Gastrocnemius medialis (tissue), 4 donors: ENCODE measurements at regions not wholly inside any gene's neighbourhood (a gene's known extent, or its start where the extent isn't known, plus 50 kb on each side); places are given as distances from the start of the nearest gene placed in this dataset.

ENCODE experiments used
- ATAC-seq, 2 donors: fragments of 150-250 bp; one replicate each; pipeline ENCODE4 v1.9.1; 2016
- DNase-seq, 2 donors: peaks; one replicate each; pipeline ENCODE4 v3.0.0-alpha.2; 2019
- H3K27ac ChIP-seq, 4 donors: fragments of 200-600 bp; sonication (generic); 1 replicate in 1 of 4; 2 replicates in 3 of 4; pipeline ENCODE4 v1.5.1; 2016 to 2018; ENCODE audit warnings: mild to moderate bottlenecking in 2 of 4, moderate library complexity in 1 of 4
- H3K27me3 ChIP-seq, 3 donors: fragments of 200-600 bp; sonication (generic) in 2 of 3; 1 replicate in 1 of 3; 2 replicates in 2 of 3; pipeline versions ENCODE4 v1.5.1 to v1.6.0; 2016 to 2019; ENCODE audit warnings: mild to moderate bottlenecking in 1 of 3, moderate library complexity in 1 of 3
- H3K36me3 ChIP-seq, 2 donors: fragments of 200-600 bp; sonication (generic) in 1 of 2; one replicate each; pipeline ENCODE4 v1.5.1; 2017 to 2018
- H3K4me1 ChIP-seq, 2 donors: fragments of 200-600 bp; sonication (generic) in 1 of 2; one replicate each; pipeline ENCODE4 v1.5.1; 2016 to 2017; ENCODE audit warnings: mild to moderate bottlenecking in 2 of 2
- H3K4me3 ChIP-seq, 4 donors: fragments of 200-600 bp; sonication (generic) in 3 of 4; 1 replicate in 1 of 4; 2 replicates in 3 of 4; pipeline ENCODE4 v1.5.1; 2016 to 2019; ENCODE audit warnings: mild to moderate bottlenecking in 2 of 4
- H3K9me3 ChIP-seq, 3 donors: fragments of 200-600 bp; sonication (generic) in 2 of 3; 1 replicate in 1 of 3; 2 replicates in 2 of 3; pipeline ENCODE4 v1.5.1; 2016 to 2019
- CTCF ChIP-seq, 5 experiments: fragments of 450-650 bp in 3 of 5; fragments of 200-600 bp in 2 of 5; sonication (generic) in 2 of 5; IDR thresholded peaks in 4 of 5; conservative IDR thresholded peaks in 1 of 5; 1 replicate in 4 of 5; 2 replicates in 1 of 5; pipeline ENCODE4 v1.5.1; 2016 to 2019; ENCODE audit warnings: antibody characterized with exemption in 5 of 5, mild to moderate bottlenecking in 3 of 5, moderate library complexity in 3 of 5
- POLR2A ChIP-seq, 2 donors: fragments of 450-650 bp; IDR thresholded peaks; one replicate each; pipeline ENCODE4 v1.6.1; 2017; ENCODE audit warnings: antibody characterized with exemption in 2 of 2, mild to moderate bottlenecking in 2 of 2, moderate library complexity in 2 of 2
- in situ Hi-C, 4 donors: fragments of 200-750 bp; cut with MboI; loops; one replicate each; pipeline versions ENCODE4 v1.15.0 to v1.8.0; 2017; ENCODE audit warnings: low sequenced_read_pairs in 4 of 4
- intact Hi-C: fragments of 100-400 bp; cut with DNase I; formaldehyde crosslinking; loops from one replicate; pipeline ENCODE4 v1.15.1; 2023; ENCODE audit warnings: low total_unique reads

DNA sequence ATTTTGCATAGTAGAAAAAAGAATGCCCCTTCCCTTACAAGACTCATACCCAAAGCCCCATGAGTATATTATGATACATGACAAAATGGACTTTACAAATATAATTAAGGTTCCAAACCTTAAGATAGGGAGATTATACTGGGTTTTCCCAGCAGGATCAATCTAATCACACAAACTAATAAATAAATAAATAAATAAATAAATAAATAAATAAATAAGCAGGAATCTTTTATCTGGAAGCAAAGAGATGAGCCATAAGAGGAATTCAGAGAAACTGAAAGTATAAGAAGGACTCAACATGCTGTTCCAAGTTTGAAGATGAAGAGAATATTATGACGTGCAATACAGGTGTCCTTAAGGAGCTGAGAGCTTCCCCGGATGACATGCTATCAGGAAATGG is 1174.5 kb downstream of the DTWD2 start:
- DNase-seq, result no peak
- Histone ChIP-seq H3K27me3 (no peaks in the 10 kb centered on the region), H3K27ac (no peak overlapping the region), H3K36me3 (no peaks in the 10 kb centered on the region), H3K4me3 (no peak overlapping the region), H3K4me1 (no peaks in the 10 kb centered on the region), H3K9me3 (no peaks in the 10 kb centered on the region)
- in situ Hi-C loops, result no loop called here
- no peak for ATAC-seq
- intact Hi-C loops, result no loop called here
- no peak for TF ChIP-seq CTCF (IDR thresholded peaks at IDR 0.05 in 4 of 5, conservative IDR thresholded peaks at IDR 0.05 in 1 of 5)
- no peak for TF ChIP-seq POLR2A (IDR thresholded peaks at IDR 0.05)

DNA sequence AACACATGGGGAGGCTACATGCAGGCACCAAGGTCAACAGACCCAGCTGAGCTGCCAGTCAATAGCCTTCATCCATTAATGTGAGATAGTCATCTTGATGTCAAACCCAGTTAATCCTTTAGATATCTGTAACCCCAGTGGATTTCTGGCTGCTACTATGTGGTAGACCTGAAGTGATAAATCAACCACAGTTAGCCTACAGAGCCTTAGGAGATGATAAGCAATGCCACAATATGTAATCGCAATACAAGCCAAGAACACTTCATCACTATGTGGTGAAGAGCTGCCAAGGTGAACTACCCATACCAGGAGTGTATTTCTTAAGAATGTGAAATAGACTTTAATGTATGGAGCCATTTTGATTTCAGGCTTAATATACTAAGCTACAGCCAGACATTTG is 1175.5 kb downstream of the DTWD2 start:
- TF ChIP-seq POLR2A (IDR thresholded peaks at IDR 0.05), result no peak
- Histone ChIP-seq H3K4me1 (no peaks in the 10 kb centered on the region), H3K27ac (no peak overlapping the region), H3K27me3 (no peaks in the 10 kb centered on the region), H3K9me3 (no peaks in the 10 kb centered on the region), H3K4me3 (no peak overlapping the region), H3K36me3 (no peaks in the 10 kb centered on the region)
- intact Hi-C loops, result no loop called here
- in situ Hi-C loops, result no loop called here
- no peak for DNase-seq
- no peak for ATAC-seq

DNA sequence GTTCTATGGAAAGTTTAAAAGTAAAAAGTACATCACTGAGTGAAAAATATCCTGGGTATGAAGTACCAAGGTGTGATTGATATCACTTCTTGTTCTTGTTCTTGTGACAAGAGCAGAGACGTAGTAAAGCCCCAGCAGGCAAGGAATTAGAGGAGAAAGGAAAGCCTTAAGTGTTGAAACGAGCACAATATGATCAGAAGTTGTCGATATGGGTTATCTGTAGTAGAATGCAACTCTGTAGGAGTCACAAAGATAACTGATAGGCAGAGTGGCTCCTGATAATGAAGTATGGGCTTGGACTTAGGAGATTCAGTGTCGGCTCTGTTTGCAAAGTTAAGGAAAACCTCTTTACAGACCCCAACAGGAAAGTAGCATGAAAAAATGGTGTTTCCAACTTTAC is 1179.1 kb downstream of the DTWD2 start:
- H3K9me3 ChIP-seq, result no peaks in the 10 kb centered on the region
- in situ Hi-C loops (no loop called here), intact Hi-C loops (no loop called here)
- no peak overlapping the region for H3K4me3 ChIP-seq
- no peak overlapping the region for H3K27ac ChIP-seq
- no peaks in the 10 kb centered on the region for H3K36me3 ChIP-seq
- no peak for DNase-seq
- no peak for ATAC-seq
- H3K27me3 ChIP-seq, result no peaks in the 10 kb centered on the region
- H3K4me1 ChIP-seq, result no peaks in the 10 kb centered on the region
- TF ChIP-seq CTCF (IDR thresholded peaks at IDR 0.05 in 4 of 5, conservative IDR thresholded peaks at IDR 0.05 in 1 of 5) (no peak), POLR2A (IDR thresholded peaks at IDR 0.05) (no peak)

DNA sequence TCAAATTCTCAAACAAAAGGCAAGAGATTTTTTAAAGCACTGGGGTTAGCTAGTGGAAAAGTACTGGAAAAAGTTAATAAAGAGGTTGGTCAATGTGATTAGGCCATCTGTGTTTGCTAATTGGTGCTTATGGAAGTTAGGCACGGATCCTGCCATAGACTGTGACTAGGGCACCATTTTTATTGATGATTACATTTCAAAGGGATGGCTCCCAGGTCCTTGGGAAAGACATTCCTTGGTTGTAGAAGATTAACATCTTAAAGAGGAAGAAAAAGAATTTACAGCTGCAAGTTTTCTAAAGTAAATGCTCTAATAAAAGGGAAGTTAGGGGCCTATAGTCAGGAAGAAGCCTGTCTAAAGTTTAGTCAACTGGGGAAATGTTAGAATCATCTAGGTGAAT is 1183.3 kb downstream of the DTWD2 start:
- no peaks in the 10 kb centered on the region for H3K36me3 ChIP-seq
- H3K9me3 ChIP-seq, result no peaks in the 10 kb centered on the region
- no peaks in the 10 kb centered on the region for H3K4me1 ChIP-seq
- no peak overlapping the region for H3K27ac ChIP-seq
- DNase-seq, result no peak
- intact Hi-C loops (no loop called here), in situ Hi-C loops (no loop called here)
- ATAC-seq, result no peak
- H3K27me3 ChIP-seq, result no peaks in the 10 kb centered on the region
- TF ChIP-seq POLR2A (IDR thresholded peaks at IDR 0.05) (no peak), CTCF (IDR thresholded peaks at IDR 0.05 in 4 of 5, conservative IDR thresholded peaks at IDR 0.05 in 1 of 5) (no peak)
- no peak overlapping the region for H3K4me3 ChIP-seq

- Histone ChIP-seq H3K27ac (no peak overlapping the region), H3K4me3 (no peak overlapping the region), H3K27me3 (no peaks in the 10 kb centered on the region), H3K4me1 (no peaks in the 10 kb centered on the region), H3K36me3 (no peaks in the 10 kb centered on the region), H3K9me3 (no peaks in the 10 kb centered on the region)
- intact Hi-C loops, result no loop called here
- TF ChIP-seq POLR2A (IDR thresholded peaks at IDR 0.05) (no peak), CTCF (IDR thresholded peaks at IDR 0.05 in 4 of 5, conservative IDR thresholded peaks at IDR 0.05 in 1 of 5) (no peak)
- in situ Hi-C loops, result no loop called here
- DNase-seq (no peak), ATAC-seq (no peak)
Measured at GRCh38 chr5:117803533-117803932, 1184.8 kb downstream of the DTWD2 start.
